ENCODE measurements at regions not wholly inside any gene's neighbourhood (a gene's known extent, or its start where the extent isn't known, plus 50 kb on each side); places are given as distances from the start of the nearest gene placed in this dataset.

DNA sequence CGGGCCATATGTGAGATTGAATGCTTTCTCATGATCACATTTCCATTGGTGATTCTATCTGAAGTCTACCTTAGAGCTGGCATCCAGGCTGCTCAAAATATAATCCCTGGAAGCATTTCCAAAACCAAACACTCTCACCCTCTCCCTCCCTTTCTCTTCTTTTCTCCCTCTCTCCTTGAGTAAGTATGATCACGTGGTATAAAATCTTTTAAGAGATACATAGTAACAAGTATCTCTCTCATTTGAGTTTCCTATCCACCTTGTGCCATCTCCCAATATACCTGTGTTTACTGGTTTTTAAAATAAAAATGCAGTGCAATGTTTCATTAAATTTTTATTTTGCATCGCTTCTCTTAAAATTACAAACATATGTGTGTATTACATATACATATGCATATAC is 350.9 kb upstream of the KCNH8 start:
- TF ChIP-seq, protein P1, sequence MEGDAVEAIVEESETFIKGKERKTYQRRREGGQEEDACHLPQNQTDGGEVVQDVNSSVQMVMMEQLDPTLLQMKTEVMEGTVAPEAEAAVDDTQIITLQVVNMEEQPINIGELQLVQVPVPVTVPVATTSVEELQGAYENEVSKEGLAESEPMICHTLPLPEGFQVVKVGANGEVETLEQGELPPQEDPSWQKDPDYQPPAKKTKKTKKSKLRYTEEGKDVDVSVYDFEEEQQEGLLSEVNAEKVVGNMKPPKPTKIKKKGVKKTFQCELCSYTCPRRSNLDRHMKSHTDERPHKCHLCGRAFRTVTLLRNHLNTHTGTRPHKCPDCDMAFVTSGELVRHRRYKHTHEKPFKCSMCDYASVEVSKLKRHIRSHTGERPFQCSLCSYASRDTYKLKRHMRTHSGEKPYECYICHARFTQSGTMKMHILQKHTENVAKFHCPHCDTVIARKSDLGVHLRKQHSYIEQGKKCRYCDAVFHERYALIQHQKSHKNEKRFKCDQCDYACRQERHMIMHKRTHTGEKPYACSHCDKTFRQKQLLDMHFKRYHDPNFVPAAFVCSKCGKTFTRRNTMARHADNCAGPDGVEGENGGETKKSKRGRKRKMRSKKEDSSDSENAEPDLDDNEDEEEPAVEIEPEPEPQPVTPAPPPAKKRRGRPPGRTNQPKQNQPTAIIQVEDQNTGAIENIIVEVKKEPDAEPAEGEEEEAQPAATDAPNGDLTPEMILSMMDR (IDR thresholded peaks at IDR 0.05), result no peak
- no peak for TF ChIP-seq POLR2A (IDR thresholded peaks at IDR 0.05)
- intact Hi-C loops (cut with DNase I; ENCODE audit: low total_unique reads), result no loop called here
- no peak overlapping the region for H3K27ac ChIP-seq
- H3K9me3 ChIP-seq, result no peaks in the 10 kb centered on the region
- H3K36me3 ChIP-seq (ENCODE audit: low read depth, missing control alignments), result no peaks in the 10 kb centered on the region
- DNase-seq, result no peak
- H3K4me3 ChIP-seq, result no peak overlapping the region
- no peaks in the 10 kb centered on the region for H3K27me3 ChIP-seq
- 80 to 82% methylated on average over 3 of the region's 3 CpGs for WGBS, 2 donors
- H3K4me1 ChIP-seq, result no peaks in the 10 kb centered on the region

DNA sequence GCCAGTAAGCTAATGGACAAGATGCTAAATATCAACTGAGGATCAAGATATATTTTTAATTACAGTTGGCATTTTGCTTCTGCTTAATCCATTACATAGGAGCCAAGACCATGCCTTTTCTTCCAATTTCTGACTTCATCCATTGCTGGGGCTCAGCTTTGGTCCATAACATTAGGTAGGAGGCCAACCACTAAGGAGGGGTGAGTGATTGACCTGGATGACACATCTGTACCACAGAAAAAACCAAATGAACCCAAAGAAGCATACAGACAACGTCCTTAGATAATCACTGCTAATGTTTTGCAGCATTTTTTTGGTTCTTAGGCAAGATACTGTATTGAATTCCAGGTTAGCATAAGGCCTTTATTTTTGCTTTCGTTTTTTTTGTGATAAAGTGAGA is 353.2 kb upstream of the KCNH8 start:
- no peak overlapping the region for H3K4me3 ChIP-seq
- no peaks in the 10 kb centered on the region for H3K36me3 ChIP-seq (ENCODE audit: low read depth, missing control alignments)
- WGBS, 2 donors, result 61 to 71% methylated on average over 2 of the region's 2 CpGs
- no peaks in the 10 kb centered on the region for H3K27me3 ChIP-seq
- no peak overlapping the region for H3K27ac ChIP-seq
- DNase-seq, result no peak
- intact Hi-C loops (cut with DNase I; ENCODE audit: low total_unique reads), result no loop called here
- H3K9me3 ChIP-seq, result no peaks in the 10 kb centered on the region
- TF ChIP-seq, protein P1 (IDR thresholded peaks at IDR 0.05), result no peak
- no peak for TF ChIP-seq POLR2A (IDR thresholded peaks at IDR 0.05)
- no peaks in the 10 kb centered on the region for H3K4me1 ChIP-seq

DNA sequence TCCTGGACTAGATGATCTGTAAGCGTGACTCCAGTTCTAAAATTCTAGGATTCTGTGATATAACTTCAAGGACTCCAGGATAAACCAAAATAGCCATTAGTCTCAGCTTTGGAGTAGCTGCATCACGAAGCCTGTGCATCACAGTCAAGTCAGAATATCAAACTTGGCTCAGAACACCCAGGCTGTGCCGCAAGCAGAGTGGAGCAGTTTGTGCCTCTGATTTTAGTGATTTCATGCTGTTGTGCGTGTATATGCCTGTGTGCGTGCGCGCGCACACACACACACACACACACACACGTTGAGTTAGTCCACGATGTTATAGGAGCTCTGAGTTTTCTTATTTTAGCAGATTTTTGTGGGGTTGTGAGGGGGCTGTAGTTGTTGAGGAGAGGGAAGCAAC is 356.6 kb upstream of the KCNH8 start:
- TF ChIP-seq, protein P1 (IDR thresholded peaks at IDR 0.05), result no peak
- no peak for TF ChIP-seq POLR2A (IDR thresholded peaks at IDR 0.05)
- DNase-seq, result no peak
- intact Hi-C loops (cut with DNase I; ENCODE audit: low total_unique reads), result no loop called here

DNA sequence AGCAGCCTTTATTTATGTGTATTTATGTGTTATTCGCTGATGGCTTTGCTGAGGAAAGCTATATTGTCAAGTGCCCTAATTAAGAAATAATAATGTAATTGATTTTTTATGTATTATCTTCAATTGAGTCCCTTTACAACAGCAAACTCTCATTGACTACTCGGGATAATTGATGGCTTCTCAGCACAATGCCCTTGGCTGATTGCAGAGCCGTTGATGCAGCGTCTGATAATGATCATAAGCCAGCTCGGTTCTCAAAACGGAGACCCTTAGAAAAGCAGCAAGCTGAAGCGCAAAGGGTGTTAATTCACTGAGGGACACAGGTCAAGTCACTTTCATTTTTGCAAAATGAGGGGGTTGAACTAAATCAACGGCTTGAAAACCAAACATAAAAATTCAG is 357.1 kb upstream of the KCNH8 start:
- no peak for TF ChIP-seq POLR2A (IDR thresholded peaks at IDR 0.05)
- TF ChIP-seq, protein P1 (IDR thresholded peaks at IDR 0.05), result no peak
- intact Hi-C loops (cut with DNase I; ENCODE audit: low total_unique reads), result no loop called here
- Histone ChIP-seq H3K4me3 (no peak overlapping the region), H3K27me3 (no peaks in the 10 kb centered on the region), H3K36me3 (ENCODE audit: low read depth, missing control alignments) (no peaks in the 10 kb centered on the region), H3K9me3 (no peaks in the 10 kb centered on the region), H3K4me1 (no peaks in the 10 kb centered on the region), H3K27ac (no peak overlapping the region)
- WGBS, 2 donors, result 63 to 64% methylated on average over 8 of the region's 8 CpGs
- DNase-seq, result no peak

More for the DNA sequence above, 356.6 kb upstream of the KCNH8 start:
- H3K4me3 ChIP-seq, result no peak overlapping the region
- H3K27ac ChIP-seq, result no peak overlapping the region
- 64 to 73% methylated on average over 10 of the region's 10 CpGs for WGBS, 2 donors
- H3K27me3 ChIP-seq, result no peaks in the 10 kb centered on the region
- H3K4me1 ChIP-seq, result no peaks in the 10 kb centered on the region
- no peaks in the 10 kb centered on the region for H3K9me3 ChIP-seq
- no peaks in the 10 kb centered on the region for H3K36me3 ChIP-seq (ENCODE audit: low read depth, missing control alignments)

DNA sequence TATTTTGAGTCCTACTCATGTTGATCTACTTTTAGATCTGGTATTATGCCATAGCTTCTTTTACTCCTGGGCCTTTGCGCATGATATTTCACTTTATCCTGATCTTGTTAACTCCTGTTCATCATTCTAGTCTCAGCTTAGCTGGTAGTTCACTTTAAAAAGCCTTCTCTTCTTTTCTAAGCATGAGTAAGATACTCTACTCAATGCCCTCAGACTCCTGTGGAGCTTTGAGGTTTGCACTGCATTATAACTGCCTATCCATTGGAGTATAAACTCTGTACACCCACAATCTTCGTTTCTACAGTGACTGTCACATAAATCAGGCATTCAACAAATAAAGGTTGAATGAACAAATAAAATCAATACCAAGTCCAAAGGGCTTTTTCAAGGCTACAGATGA is 357.9 kb upstream of the KCNH8 start:
- no peaks in the 10 kb centered on the region for H3K36me3 ChIP-seq (ENCODE audit: low read depth, missing control alignments)
- no peaks in the 10 kb centered on the region for H3K27me3 ChIP-seq
- DNase-seq, result no peak
- TF ChIP-seq, protein P1 (IDR thresholded peaks at IDR 0.05), result no peak
- no peak for TF ChIP-seq POLR2A (IDR thresholded peaks at IDR 0.05)
- intact Hi-C loops (cut with DNase I; ENCODE audit: low total_unique reads), result no loop called here
- no peak overlapping the region for H3K4me3 ChIP-seq
- WGBS, 2 donors, result 89 to 93% methylated on average over 2 of the region's 2 CpGs
- H3K9me3 ChIP-seq, result no peaks in the 10 kb centered on the region
- no peaks in the 10 kb centered on the region for H3K4me1 ChIP-seq
- no peak overlapping the region for H3K27ac ChIP-seq
